ENCODE measurements at regions not wholly inside any gene's neighbourhood (a gene's known extent, or its start where the extent isn't known, plus 50 kb on each side); places are given as distances from the start of the nearest gene placed in this dataset.
A peak's percentile ranks its signal among the peaks of the same experiment; 100 is the strongest.
"Not testable (repeated sequence)": the region's sequence is repeated elsewhere in the genome, so short reads cannot be mapped to it uniquely, and the experiment has no call there.

DNA sequence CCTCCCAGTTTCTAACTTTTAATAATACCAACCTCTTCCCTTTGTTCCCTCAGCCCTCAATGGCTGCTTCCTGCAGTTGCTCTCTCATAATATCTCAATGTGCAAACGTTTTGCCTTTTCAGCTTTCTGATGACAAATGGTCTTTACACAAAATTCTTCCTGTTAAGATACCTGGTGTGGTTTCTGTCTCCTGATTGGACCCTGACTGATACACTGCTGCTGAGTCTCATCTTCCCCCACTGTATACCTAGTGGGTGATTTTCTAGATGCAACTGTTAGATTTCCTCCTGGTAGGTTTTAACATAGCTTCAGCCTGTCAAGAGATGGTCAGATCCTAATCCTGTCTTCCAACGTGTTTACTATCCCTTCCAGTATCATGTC lies 147.9 kb upstream of the TOP1 start:
- Mint-ChIP-seq H3K27me3 (no peaks in the 10 kb centered on the region), H3K4me3 (no peak overlapping the region), H3K36me3 (ENCODE audit: low read depth) (peaks cover 3% of the 10 kb centered on the region), H3K27ac (no peak overlapping the region), H3K4me1 (peaks cover 12% of the 10 kb centered on the region)
- no peak for DNase-seq
- ATAC-seq: no peak
- no peaks in the 10 kb centered on the region for H3K9me3 ChIP-seq (ENCODE audit: control insufficient read depth, low read length, poor library complexity, severe bottlenecking)

DNA sequence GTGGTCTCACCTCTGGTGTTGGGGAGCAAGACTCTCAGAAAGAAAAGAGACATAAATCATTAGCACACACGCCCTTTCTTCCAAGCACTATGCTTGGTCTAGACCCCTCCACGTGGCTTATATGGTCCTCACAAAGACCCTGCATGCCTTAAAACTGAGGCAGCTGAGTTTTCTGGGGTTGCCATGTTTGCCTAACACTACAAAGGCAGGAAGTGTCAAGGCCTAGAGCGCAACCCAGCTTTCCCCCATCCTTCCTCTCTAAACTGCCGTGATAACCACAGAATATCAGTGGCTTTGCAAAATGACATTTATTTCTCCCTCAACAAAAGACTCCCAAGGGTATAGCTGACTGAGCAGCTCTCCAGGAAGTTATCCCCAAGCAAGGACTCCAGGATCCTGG lies 146.5 kb upstream of the TOP1 start:
- peaks cover 12% of the 10 kb centered on the region for H3K4me1 Mint-ChIP-seq
- no peak for DNase-seq
- no peak for ATAC-seq
- H3K36me3 Mint-ChIP-seq (ENCODE audit: low read depth): peaks cover 4% of the 10 kb centered on the region
- H3K9me3 ChIP-seq (ENCODE audit: control insufficient read depth, low read length, poor library complexity, severe bottlenecking): no peaks in the 10 kb centered on the region
- H3K27me3 Mint-ChIP-seq: no peaks in the 10 kb centered on the region
- H3K4me3 Mint-ChIP-seq: peak overlapping the region; percentile 25
- H3K27ac Mint-ChIP-seq: no peak overlapping the region

DNA sequence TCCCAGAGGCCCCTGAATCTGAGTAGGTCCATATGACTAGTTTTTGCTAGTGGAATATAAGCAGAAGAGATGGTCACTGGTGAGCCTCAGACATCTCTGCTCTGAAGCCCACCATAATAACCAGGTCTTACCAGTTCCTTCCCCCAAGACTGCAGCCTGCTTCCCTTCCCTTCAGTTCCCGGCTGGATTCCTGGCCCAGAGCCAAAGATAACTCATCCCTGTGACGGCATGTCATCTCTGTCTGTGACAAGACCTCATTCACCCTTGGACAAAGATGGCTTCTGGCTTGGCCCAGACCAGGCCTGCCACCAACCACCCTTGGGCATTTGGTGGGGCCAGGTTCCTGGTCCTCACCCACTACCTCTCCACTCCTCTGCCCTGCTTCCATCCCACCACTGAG lies 145.5 kb upstream of the TOP1 start:
- H3K9me3 ChIP-seq (ENCODE audit: control insufficient read depth, low read length, poor library complexity, severe bottlenecking): no peaks in the 10 kb centered on the region
- Mint-ChIP-seq H3K4me1 (peaks cover 12% of the 10 kb centered on the region), H3K36me3 (ENCODE audit: low read depth) (peaks cover 4% of the 10 kb centered on the region), H3K27ac (no peak overlapping the region), H3K27me3 (peaks cover 4% of the 10 kb centered on the region), H3K4me3 (peak overlapping the region; percentile 12)
- no peak for DNase-seq
- ATAC-seq: no peak

DNA sequence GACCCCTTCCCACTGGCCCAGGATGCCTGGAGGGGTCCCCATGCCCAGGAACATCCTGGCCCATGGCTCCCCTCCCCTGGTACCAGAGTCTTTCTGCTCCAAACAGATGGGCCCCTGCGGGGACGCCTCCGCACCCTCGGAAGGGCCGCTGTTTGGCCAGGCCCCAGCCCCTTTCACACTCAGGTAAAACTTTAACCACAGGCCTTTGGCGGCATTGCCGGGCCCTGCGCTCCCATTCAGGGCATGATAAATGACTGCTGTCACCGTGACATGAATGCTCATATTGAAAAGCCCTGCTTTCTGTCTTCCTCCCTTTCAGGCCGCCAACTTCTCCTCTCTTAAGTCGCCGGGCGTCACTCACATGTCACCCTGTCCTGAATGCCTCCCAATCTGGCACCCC lies 141.5 kb upstream of the TOP1 start:
- H3K9me3 ChIP-seq (ENCODE audit: control insufficient read depth, low read length, poor library complexity, severe bottlenecking): no peaks in the 10 kb centered on the region
- ATAC-seq: no peak
- DNase-seq: no peak
- Mint-ChIP-seq H3K36me3 (ENCODE audit: low read depth) (peaks cover 6% of the 10 kb centered on the region), H3K4me3 (no peak overlapping the region), H3K4me1 (peaks cover 13% of the 10 kb centered on the region), H3K27ac (no peak overlapping the region), H3K27me3 (peaks cover 9% of the 10 kb centered on the region)

DNA sequence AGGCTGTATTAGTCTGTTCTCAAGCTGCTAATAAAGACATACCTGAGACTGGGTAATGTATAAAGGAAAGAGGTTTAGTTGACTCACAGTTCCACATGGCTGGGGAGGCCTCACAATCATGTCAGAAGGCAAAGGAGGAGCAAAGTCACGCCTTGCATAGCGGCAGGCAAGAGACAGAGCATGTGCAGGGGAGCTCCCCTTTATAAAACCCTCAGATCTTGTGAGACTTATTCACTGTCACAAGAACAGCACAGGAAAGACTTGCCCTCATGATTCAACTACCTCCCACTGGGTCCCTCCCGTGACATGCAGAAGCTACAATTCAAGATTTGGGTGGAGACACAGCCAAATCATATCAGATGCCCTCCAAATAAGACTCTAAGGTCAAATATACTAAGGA lies 139.4 kb upstream of the TOP1 start:
- peak overlapping the region; percentile 72 for H3K27ac Mint-ChIP-seq
- ATAC-seq, H3K4me1 Mint-ChIP-seq: not testable (repeated sequence)

DNA sequence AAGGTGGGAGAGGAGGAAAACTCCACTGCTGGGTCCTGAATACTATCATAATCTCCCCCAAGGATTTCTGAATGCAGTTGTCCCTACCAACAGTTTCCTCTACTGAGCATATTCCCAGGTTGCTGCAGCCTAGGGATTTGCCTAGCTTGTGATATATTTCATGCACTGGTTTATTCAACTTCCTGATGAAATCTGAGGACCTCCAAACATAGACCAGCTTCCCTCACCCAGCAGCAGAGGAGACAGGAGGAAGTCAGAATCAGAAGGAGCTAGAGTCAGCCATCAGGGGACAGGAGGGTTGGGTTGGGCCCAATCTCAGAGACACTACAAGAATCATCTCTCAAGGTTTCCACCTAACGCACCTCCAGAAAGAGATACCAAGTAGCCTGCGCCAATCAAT lies 138.4 kb upstream of the TOP1 start:
- Mint-ChIP-seq H3K4me3 (no peak overlapping the region), H3K27me3 (peaks cover 21% of the 10 kb centered on the region), H3K27ac (no peak overlapping the region), H3K4me1 (peaks cover 4% of the 10 kb centered on the region), H3K36me3 (ENCODE audit: low read depth) (peaks cover 6% of the 10 kb centered on the region)
- ATAC-seq: no peak
- H3K9me3 ChIP-seq (ENCODE audit: control insufficient read depth, low read length, poor library complexity, severe bottlenecking): no peaks in the 10 kb centered on the region
- DNase-seq: no peak

More for the DNA sequence above, 139.4 kb upstream of the TOP1 start:
- not testable (repeated sequence) for DNase-seq; H3K9me3 ChIP-seq (ENCODE audit: control insufficient read depth, low read length, poor library complexity, severe bottlenecking); H3K36me3 Mint-ChIP-seq (ENCODE audit: low read depth); H3K4me3 Mint-ChIP-seq
- peaks cover 20% of the 10 kb centered on the region for H3K27me3 Mint-ChIP-seq

DNA sequence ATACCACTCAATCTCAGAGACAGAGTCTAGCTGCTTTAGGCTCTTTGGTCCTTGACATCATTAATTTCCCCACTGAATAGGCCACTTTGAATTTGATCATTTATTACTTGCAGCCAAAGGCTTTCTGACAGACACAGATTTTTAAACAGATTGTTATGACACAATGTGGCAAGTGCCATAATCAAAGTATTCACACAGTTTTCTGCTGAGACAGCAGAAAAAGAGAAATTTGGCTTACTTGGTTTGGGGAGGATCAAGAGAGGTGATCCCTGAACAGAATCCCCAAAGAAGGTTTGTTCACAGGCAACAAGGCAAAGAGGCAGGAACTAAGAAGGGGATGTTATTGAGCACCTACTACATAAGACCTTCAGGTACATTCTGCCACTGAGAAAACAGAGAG lies 138.0 kb upstream of the TOP1 start:
- no peak for ATAC-seq
- Mint-ChIP-seq H3K27ac (no peak overlapping the region), H3K4me1 (peaks cover 2% of the 10 kb centered on the region), H3K4me3 (no peak overlapping the region), H3K36me3 (ENCODE audit: low read depth) (peaks cover 4% of the 10 kb centered on the region), H3K27me3 (peaks cover 25% of the 10 kb centered on the region)
- no peak for DNase-seq
- H3K9me3 ChIP-seq (ENCODE audit: control insufficient read depth, low read length, poor library complexity, severe bottlenecking): no peaks in the 10 kb centered on the region

DNA sequence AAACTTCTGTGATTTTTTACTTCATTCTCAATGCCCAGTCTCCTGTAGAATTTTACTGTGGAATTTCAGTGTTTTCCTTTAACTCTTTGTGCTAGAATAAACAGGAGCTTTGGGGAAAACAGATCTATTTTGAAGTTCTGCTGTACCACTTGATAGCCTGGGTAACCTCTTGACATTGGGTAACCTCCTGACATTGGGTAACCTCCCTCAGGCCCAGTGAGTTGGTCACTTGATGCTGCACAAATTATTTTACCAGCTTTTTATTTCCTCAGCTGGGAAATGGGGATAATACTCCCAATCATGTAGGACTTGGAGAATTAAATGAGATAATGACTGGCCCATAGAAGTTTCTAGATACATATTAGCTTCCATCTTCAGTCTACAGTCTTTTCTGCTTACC lies 137.3 kb upstream of the TOP1 start:
- peaks cover 32% of the 10 kb centered on the region for H3K27me3 Mint-ChIP-seq
- H3K36me3 Mint-ChIP-seq (ENCODE audit: low read depth): peaks cover 2% of the 10 kb centered on the region
- no peaks in the 10 kb centered on the region for H3K9me3 ChIP-seq (ENCODE audit: control insufficient read depth, low read length, poor library complexity, severe bottlenecking)
- H3K4me3 Mint-ChIP-seq: no peak overlapping the region
- no peak overlapping the region for H3K27ac Mint-ChIP-seq
- DNase-seq (no peak), ATAC-seq (no peak)
- peaks cover 3% of the 10 kb centered on the region for H3K4me1 Mint-ChIP-seq

DNA sequence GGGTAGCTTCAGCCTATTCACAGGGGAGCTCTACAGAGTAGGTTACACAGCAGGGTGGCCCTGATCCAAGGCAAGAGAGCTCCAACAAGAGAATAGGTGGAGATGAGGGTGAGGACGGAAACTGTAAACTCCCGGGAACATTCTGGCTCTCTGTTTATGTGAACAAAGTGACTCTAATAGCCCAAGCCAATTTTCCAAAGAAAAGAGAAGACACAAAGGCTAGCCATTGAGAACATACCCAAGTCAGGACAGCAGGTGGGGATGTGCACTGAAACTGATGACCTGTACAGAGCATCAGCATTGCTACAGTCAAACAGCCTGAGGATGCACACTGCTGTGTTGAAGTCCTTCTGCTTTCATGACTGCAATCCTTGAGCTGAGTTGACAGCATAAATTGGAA lies 136.0 kb upstream of the TOP1 start:
- Mint-ChIP-seq H3K4me1 (peaks cover 4% of the 10 kb centered on the region), H3K4me3 (no peak overlapping the region), H3K27ac (no peak overlapping the region), H3K27me3 (peaks cover 34% of the 10 kb centered on the region), H3K36me3 (ENCODE audit: low read depth) (peaks cover 2% of the 10 kb centered on the region)
- no peaks in the 10 kb centered on the region for H3K9me3 ChIP-seq (ENCODE audit: control insufficient read depth, low read length, poor library complexity, severe bottlenecking)
- no peak for ATAC-seq
- no peak for DNase-seq

DNA sequence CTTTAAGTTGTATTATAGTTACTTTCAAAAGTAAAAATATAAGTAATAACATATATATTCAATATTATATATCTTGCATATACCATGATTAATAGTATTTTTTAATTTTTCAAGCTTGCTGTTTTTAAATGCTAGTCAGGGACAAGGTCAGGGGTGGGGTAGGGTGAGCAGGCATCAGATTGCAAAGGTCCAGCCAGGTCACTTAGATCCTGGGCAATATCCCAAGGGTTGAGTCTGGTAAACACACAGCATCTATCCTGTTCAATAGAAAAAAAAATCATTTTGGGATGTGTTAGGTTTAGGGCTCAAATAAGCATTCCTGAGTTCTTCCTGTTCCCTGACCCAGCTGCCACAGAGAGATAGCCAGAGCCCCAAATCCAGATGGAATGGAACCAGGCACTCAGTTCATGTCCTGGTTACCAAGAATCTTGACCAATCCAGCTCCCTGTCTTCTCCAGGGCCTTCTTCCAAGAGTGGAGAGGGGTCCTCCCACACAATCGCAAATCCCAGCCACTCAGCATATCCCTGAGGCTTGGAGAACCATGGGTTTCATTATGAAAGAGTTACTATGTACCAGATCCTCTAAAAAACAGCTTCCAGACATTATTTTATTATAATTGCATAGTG lies 134.9 kb upstream of the TOP1 start:
- Mint-ChIP-seq H3K36me3 (ENCODE audit: low read depth) (peaks cover 3% of the 10 kb centered on the region), H3K4me1 (peaks cover 4% of the 10 kb centered on the region), H3K27ac (no peak overlapping the region), H3K27me3 (peaks cover 32% of the 10 kb centered on the region), H3K4me3 (no peak overlapping the region)
- ATAC-seq: no peak
- no peaks in the 10 kb centered on the region for H3K9me3 ChIP-seq (ENCODE audit: control insufficient read depth, low read length, poor library complexity, severe bottlenecking)
- DNase-seq: no peak

DNA sequence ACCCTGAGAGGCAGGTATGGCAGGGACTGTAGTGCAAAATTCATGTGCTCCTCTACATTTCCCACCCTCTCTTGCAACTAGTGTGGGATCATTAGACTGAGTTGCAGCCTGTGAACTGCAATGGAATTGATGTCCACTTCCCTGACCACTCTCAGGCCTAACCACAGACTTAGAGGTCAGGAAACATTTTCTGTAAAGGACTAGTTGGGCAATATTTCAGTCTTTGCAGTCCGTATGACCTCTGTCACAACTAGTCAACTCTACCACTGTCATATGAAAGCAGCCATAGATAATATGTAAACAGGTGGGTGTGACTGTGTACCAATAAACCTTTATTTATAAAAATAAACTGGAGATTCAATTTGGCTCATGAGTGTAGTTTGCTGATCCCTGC lies 134.4 kb upstream of the TOP1 start:
- H3K27me3 Mint-ChIP-seq: peaks cover 32% of the 10 kb centered on the region
- peaks cover 2% of the 10 kb centered on the region for H3K4me1 Mint-ChIP-seq
- ATAC-seq (no peak), DNase-seq (no peak)
- H3K36me3 Mint-ChIP-seq (ENCODE audit: low read depth): peaks cover 2% of the 10 kb centered on the region
- H3K27ac Mint-ChIP-seq: no peak overlapping the region
- H3K4me3 Mint-ChIP-seq: no peak overlapping the region
- no peaks in the 10 kb centered on the region for H3K9me3 ChIP-seq (ENCODE audit: control insufficient read depth, low read length, poor library complexity, severe bottlenecking)

DNA sequence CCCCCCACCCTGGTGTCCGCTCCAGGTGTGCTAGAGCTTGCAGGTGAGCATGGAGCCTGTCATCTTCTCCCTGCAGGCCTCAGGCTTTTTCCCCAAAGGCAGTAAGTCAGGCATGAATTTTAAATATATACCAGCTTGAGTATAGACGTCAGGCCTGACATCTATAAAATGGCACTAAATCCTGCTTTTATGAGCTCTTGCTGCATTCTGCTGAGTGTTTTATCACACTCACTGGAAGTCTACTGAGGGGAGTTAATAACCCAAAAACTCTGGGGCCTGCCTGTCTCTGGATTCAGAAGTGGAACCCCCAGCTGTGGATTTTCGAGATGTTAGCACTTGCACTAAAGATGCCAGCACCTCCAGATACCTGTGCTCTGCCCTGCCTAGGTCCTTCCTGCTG lies 133.4 kb upstream of the TOP1 start:
- ATAC-seq (no peak), DNase-seq (no peak)
- no peak overlapping the region for H3K4me3 Mint-ChIP-seq
- H3K36me3 Mint-ChIP-seq (ENCODE audit: low read depth): peaks cover 2% of the 10 kb centered on the region
- H3K4me1 Mint-ChIP-seq: peaks cover 2% of the 10 kb centered on the region
- H3K27ac Mint-ChIP-seq: no peak overlapping the region
- no peaks in the 10 kb centered on the region for H3K9me3 ChIP-seq (ENCODE audit: control insufficient read depth, low read length, poor library complexity, severe bottlenecking)
- peaks cover 37% of the 10 kb centered on the region for H3K27me3 Mint-ChIP-seq

DNA sequence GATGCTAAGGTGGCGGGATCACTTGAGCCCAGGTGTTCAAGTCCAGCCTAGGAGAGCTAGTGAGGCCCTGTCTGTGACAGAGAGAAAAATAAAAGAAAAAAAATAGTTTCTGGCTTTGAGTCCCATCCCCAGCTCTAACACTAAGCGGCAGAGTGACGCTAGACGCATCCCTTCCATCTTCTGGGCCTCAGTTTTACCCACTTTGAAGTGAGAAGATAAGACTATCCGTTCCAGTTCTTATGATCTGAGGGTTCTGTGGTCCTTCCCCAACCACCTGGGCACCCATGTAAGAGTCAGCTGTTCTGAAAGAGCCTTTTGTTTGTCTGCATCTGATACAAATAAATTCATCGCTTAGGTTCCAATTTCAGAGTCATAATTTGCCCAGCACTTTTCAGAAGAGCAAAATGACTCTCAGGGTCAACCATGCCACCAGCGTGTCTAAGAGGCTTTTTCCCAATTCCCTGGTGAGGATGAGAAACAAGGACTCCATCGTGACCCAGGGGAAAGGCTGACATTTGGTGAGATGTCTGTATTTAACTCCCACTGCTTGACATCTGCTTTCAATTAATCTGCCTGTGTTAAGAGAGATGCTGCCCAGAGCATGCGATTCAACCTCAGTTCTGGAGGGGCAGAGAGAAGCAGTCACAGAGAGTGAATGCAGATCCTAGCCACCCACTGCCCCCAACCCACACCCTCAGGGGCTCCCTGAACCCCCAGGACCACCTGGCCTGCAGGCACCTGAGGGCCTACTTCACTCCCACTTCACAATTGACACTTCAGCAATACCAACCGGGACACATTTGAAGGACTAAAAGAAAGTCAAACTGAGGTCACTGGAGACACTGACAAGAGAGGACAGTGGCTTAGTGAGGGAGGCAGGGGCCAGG lies 131.6 kb upstream of the TOP1 start:
- no peak for DNase-seq
- no peak for ATAC-seq
- Mint-ChIP-seq H3K27ac (no peak overlapping the region), H3K4me3 (no peak overlapping the region), H3K27me3 (peaks cover 45% of the 10 kb centered on the region), H3K4me1 (peaks cover 2% of the 10 kb centered on the region), H3K36me3 (ENCODE audit: low read depth) (peaks cover 2% of the 10 kb centered on the region)
- H3K9me3 ChIP-seq (ENCODE audit: control insufficient read depth, low read length, poor library complexity, severe bottlenecking): no peaks in the 10 kb centered on the region

DNA sequence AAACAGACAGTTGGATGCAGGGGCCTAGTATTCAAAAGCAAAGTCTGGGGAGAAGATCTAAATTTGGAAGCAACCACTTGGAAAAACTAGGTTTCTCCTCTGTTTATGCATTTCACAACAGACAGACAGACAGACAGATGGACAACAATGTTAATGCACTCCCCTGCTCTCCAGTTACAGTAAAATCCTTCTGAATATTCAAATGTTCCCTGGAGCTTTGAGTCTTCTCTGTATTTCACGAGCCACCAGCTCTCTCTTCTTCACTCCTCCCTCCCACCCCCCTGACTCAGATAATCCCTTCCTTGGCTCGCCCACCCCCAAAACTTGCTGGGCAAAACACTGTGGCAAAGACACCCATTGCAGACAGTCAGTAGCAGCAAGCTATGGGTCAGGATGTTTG lies 129.3 kb upstream of the TOP1 start:
- H3K27ac Mint-ChIP-seq: no peak overlapping the region

More for the DNA sequence above, 129.3 kb upstream of the TOP1 start:
- H3K9me3 ChIP-seq (ENCODE audit: control insufficient read depth, low read length, poor library complexity, severe bottlenecking): no peaks in the 10 kb centered on the region
- ATAC-seq (no peak), DNase-seq (no peak)
- Mint-ChIP-seq H3K4me3 (no peak overlapping the region), H3K4me1 (peaks cover 2% of the 10 kb centered on the region), H3K27me3 (peaks cover 33% of the 10 kb centered on the region), H3K36me3 (ENCODE audit: low read depth) (peaks cover 2% of the 10 kb centered on the region)

All from T-helper 17 cell (primary cell).